HepG2 (cell line): ENCODE measurements at regions not wholly inside any gene's neighbourhood (a gene's known extent, or its start where the extent isn't known, plus 50 kb on each side); places are given as distances from the start of the nearest gene placed in this dataset.

ENCODE experiments used
- ATAC-seq: fragments of 200-7000 bp; cut with Tn5 transposase; 3 replicates; pipeline ENCODE4 v1.9.1; 2020; ENCODE audit warnings: mild to moderate bottlenecking, moderate library complexity
- BruUV-seq: library from RNA; stranded (reverse); fragments of 400-500 nt; replicated peaks from 2 replicates; lab custom pipeline; 2021; lab: Mats Ljungman, UMichigan
- CTCF ChIA-PET: fragments of 300-600 bp; formaldehyde crosslinking; extraction: SDS; loops from one replicate; lab custom pipeline; 2021; ENCODE audit warnings: low total read pairs, inconsistent platforms, low intra/inter-chr PET ratio; lab: Yijun Ruan, JAX
- POLR2A ChIA-PET: fragments of 350-600 bp; sonication (Branson Sonifier 250); formaldehyde crosslinking; loops from one replicate; lab custom pipeline; 2020; ENCODE audit warnings: antibody characterized with exemption, inconsistent platforms; lab: Yijun Ruan, JAX
- DNase-seq: peaks from one replicate; pipeline ENCODE4 v3.0.0-alpha.2; 2015; ENCODE audit warnings: low spot score
- FAIRE-seq: peaks from 3 replicates; lab custom pipeline; 2011; peaks lifted over from hg19 to GRCh38; lab: Jason Lieb, UNC
- H2AFZ ChIP-seq: one replicate; pipeline ENCODE4 v1.6.1; 2011; ENCODE audit warnings: low read length, inconsistent platforms
- H3K27ac ChIP-seq: fragments of 300-600 bp; 3 replicates; pipeline ENCODE4 v1.8.0; 2011; ENCODE audit warnings: mixed run types, mild to moderate bottlenecking, mixed read lengths, low read length, inconsistent platforms; ENCODE audit not compliant: insufficient read depth; ENCODE audit errors: extremely low read length
- H3K27me3 ChIP-seq, 2 experiments: fragments of 200-600 bp in 1 of 2; 2 replicates in 1 of 2; 3 replicates in 1 of 2; pipeline versions ENCODE4 v1.6.0 to v1.8.0; 2011; ENCODE audit warnings: low read length in 2 of 2, mild to moderate bottlenecking in 2 of 2, moderate library complexity in 2 of 2, inconsistent platforms in 1 of 2; ENCODE audit not compliant: insufficient read depth in 2 of 2, control insufficient read depth in 1 of 2
- H3K36me3 ChIP-seq, 2 experiments: fragments of 200-600 bp in 1 of 2; replicated peaks in 1 of 2; 2 replicates in 1 of 2; 3 replicates in 1 of 2; pipeline versions ENCODE4 v1.5.1 to v1.8.0; 2011; ENCODE audit warnings: low read length in 2 of 2, inconsistent platforms in 1 of 2; ENCODE audit not compliant: insufficient read depth in 2 of 2, control insufficient read depth in 1 of 2
- H3K4me1 ChIP-seq: 2 replicates; pipeline ENCODE4 v1.5.1; 2012; ENCODE audit warnings: low read length, inconsistent platforms; ENCODE audit not compliant: insufficient read depth
- H3K4me2 ChIP-seq: 2 replicates; pipeline ENCODE4 v1.6.0; 2011; ENCODE audit warnings: low read depth, low read length, inconsistent platforms
- H3K4me3 ChIP-seq, 3 experiments: fragments of 200-600 bp in 1 of 3; sonication (generic), shearing (Covaris generic) in 1 of 3; replicated peaks in 1 of 3; 2 replicates each; pipeline ENCODE4 v1.5.1; 2011 to 2016; ENCODE audit warnings: low read length in 3 of 3, inconsistent platforms in 2 of 3, low read depth in 2 of 3, mild to moderate bottlenecking in 2 of 3, control low read depth in 1 of 3, mixed read lengths in 1 of 3; ENCODE audit not compliant: insufficient read depth in 1 of 3
- H3K79me2 ChIP-seq: one replicate; pipeline ENCODE4 v1.6.1; 2011; ENCODE audit warnings: low read length, inconsistent platforms; ENCODE audit not compliant: insufficient read depth
- H3K9ac ChIP-seq: 2 replicates; pipeline ENCODE4 v1.6.0; 2011; ENCODE audit warnings: mild to moderate bottlenecking, low read depth, low read length, inconsistent platforms; ENCODE audit not compliant: insufficient read depth
- H3K9me3 ChIP-seq: 2 replicates; pipeline ENCODE4 v1.5.1; 2012; ENCODE audit warnings: mild to moderate bottlenecking, low read length
- H4K20me1 ChIP-seq: 2 replicates; pipeline ENCODE4 v1.6.0; 2011; ENCODE audit warnings: inconsistent platforms, mild to moderate bottlenecking, low read length, moderate library complexity; ENCODE audit not compliant: insufficient read depth
- CCDC6 ChIP-seq: sonication (generic); formaldehyde crosslinking; IDR thresholded peaks from 2 replicates; pipeline ENCODE4 v1.8.1; 2022; ENCODE audit warnings: mild to moderate bottlenecking, missing genetic modification reagents, moderate library complexity
- ETV5 ChIP-seq: IDR thresholded peaks from 2 replicates; pipeline ENCODE4 v1.6.1; 2018; ENCODE audit warnings: missing biosample characterization, missing genetic modification reagents, inconsistent platforms, borderline replicate concordance
- HNRNPLL ChIP-seq: fragments of 200-400 bp; formaldehyde crosslinking; IDR thresholded peaks from 2 replicates; pipeline ENCODE4 v1.6.1; 2017; ENCODE audit warnings: mild to moderate bottlenecking, low read depth, low read length; ENCODE audit not compliant: poor library complexity, severe bottlenecking
- ZNF781 ChIP-seq: sonication (generic); formaldehyde crosslinking; IDR thresholded peaks from 2 replicates; pipeline ENCODE4 v1.5.1; 2020; ENCODE audit warnings: borderline replicate concordance, mild to moderate bottlenecking, missing genetic modification reagents; ENCODE audit errors: not compliant biosample characterization
- ZSCAN31 ChIP-seq: sonication (generic); formaldehyde crosslinking; IDR thresholded peaks from 2 replicates; pipeline ENCODE4 v1.5.0; 2020; ENCODE audit warnings: low read depth, mild to moderate bottlenecking, missing genetic modification reagents
- WGBS: methylation state at CpG from one replicate; pipeline ENCODE4 v1.1.6; 2017; ENCODE audit warnings: low lambda C conversion rate; 5-methylcytosine and 5-hydroxymethylcytosine counted together
- in situ Hi-C: cut with HindIII; loops from 2 replicates; pipeline ENCODE4 v1.10.0; 2017; ENCODE audit warnings: low pct_unique_long_range_greater_than_20kb; ENCODE audit not compliant: extremely low pct_ligation_motif_present
- intact Hi-C: fragments of 100-400 bp; cut with micrococcal nuclease; formaldehyde crosslinking; loops from one replicate; pipeline ENCODE4 v1.10.0; 2022; ENCODE audit not compliant: unreplicated experiment
- TF ChIP-seq, protein P1 (sequence below): sonication (generic); formaldehyde crosslinking; IDR thresholded peaks from 2 replicates; pipeline ENCODE4 v1.4.0; 2020; ENCODE audit warnings: mild to moderate bottlenecking, missing genetic modification reagents
- TF ChIP-seq, protein P2 (sequence below): sonication (generic); formaldehyde crosslinking; IDR thresholded peaks from 2 replicates; pipeline ENCODE4 v1.5.0; 2020; ENCODE audit warnings: missing genetic modification reagents

DNA sequence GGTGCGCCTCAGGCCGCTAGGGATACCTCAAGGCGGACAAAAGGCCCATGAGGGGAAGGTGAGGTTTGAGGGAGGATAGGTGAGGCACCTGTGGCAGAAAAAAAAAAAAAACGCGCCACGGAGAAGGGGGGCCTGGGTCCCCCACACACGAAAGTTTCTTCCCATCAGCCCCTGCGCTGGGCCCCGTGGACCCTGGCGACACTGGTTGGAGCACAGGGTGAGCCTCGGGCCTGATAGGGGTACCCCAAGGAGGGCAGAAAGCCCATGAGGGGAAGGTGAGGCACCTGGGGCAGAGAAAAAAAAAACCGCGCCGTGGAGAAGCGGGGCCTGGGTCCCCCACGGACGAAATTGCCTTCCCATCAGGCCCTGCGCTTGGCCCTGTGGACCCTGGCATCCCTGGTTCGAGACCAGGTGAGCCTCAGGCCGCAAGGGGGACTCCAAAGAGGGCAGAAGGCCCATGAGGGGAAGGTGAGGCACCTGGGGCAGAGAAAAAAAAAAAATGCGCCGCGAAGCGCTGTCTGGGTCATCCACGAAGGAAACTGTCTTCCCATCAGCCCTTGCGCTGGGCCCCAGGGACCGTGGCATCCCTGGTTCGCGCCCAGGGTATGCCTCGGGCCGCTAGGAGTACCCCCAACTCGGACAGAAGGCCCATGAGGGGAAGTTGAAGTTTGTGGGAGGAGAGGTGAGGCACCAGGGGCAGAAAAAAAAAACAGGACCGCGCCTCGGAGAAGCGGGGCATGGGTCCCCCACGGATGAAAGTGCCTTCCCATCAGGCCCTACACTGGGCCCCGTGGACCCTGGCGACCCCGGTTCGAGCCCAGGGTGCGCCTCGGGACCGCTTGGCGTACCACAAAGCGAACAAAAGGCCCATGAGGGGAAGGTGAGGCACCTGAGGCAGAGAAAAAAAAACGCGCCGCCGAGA, 226.2 kb downstream of the CCDC74A start:
- no peak for TF ChIP-seq CCDC6 (CRISPR knock-in tag)
- no peak for TF ChIP-seq ZSCAN31 (CRISPR knock-in tag)
- TF ChIP-seq, protein P1, sequence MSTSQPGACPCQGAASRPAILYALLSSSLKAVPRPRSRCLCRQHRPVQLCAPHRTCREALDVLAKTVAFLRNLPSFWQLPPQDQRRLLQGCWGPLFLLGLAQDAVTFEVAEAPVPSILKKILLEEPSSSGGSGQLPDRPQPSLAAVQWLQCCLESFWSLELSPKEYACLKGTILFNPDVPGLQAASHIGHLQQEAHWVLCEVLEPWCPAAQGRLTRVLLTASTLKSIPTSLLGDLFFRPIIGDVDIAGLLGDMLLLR (CRISPR knock-in tag): no peak
- TF ChIP-seq, protein P2, sequence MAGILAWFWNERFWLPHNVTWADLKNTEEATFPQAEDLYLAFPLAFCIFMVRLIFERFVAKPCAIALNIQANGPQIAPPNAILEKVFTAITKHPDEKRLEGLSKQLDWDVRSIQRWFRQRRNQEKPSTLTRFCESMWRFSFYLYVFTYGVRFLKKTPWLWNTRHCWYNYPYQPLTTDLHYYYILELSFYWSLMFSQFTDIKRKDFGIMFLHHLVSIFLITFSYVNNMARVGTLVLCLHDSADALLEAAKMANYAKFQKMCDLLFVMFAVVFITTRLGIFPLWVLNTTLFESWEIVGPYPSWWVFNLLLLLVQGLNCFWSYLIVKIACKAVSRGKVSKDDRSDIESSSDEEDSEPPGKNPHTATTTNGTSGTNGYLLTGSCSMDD (CRISPR knock-in tag): no peak
- TF ChIP-seq ETV5 (CRISPR knock-in tag): no peak
- TF ChIP-seq ZNF781: no peak
- no peak for TF ChIP-seq HNRNPLL
- H3K27ac ChIP-seq: no peak overlapping the region
- POLR2A ChIA-PET: no interaction called here
- CTCF ChIA-PET: no interaction called here
- no peaks in the 10 kb centered on the region for H3K27me3 ChIP-seq
- BruUV-seq: no TSS peak
- no peaks in the 10 kb centered on the region for H3K4me1 ChIP-seq
- no peaks in the 10 kb centered on the region for H4K20me1 ChIP-seq
- no peak overlapping the region for H3K9ac ChIP-seq
- ATAC-seq: no peak
- no peaks in the 10 kb centered on the region for H3K9me3 ChIP-seq
- no peak for FAIRE-seq
- no peaks in the 10 kb centered on the region for H3K36me3 ChIP-seq
- H3K79me2 ChIP-seq: no peaks in the 10 kb centered on the region
- intact Hi-C loops: no loop called here
- H3K4me2 ChIP-seq: no peak overlapping the region; the same call in 1 of the 2 replicates
- WGBS: 64% methylated on average over 50 of the region's 50 CpGs
- H2AFZ ChIP-seq: no peak overlapping the region
- in situ Hi-C loops: no loop called here
- H3K4me3 ChIP-seq: no peak overlapping the region
- no peak for DNase-seq
